HL-60 (cell line): ENCODE measurements at regions not wholly inside any gene's neighbourhood (a gene's known extent, or its start where the extent isn't known, plus 50 kb on each side); places are given as distances from the start of the nearest gene placed in this dataset.
"Not testable (repeated sequence)": the region's sequence is repeated elsewhere in the genome, so short reads cannot be mapped to it uniquely, and the experiment has no call there.

Experiments used
- DNase-seq, 2 experiments: peaks; one replicate each; pipeline ENCODE4 v3.0.0-alpha.2; 2010 to 2020; ENCODE audit warnings: low read depth in 1 of 2, low spot score in 1 of 2
- H3K27ac ChIP-seq: fragments of 250-450 bp; sonication (Bioruptor Pico); replicated peaks from 2 replicates; pipeline ENCODE4 v1.5.1; 2020; ENCODE audit warnings: mild to moderate bottlenecking, moderate library complexity
- H3K27me3 ChIP-seq: fragments of 250-450 bp; sonication (Bioruptor Pico); 2 replicates; pipeline ENCODE4 v1.5.1; 2021; ENCODE audit warnings: mild to moderate bottlenecking, moderate library complexity; ENCODE audit not compliant: insufficient read depth, poor library complexity, severe bottlenecking
- H3K4me3 ChIP-seq: replicated peaks from 2 replicates; pipeline ENCODE4 v1.5.1; 2011; ENCODE audit warnings: mild to moderate bottlenecking, control low read depth, low read length; ENCODE audit not compliant: insufficient read depth
- GABPA ChIP-seq: IDR thresholded peaks from 2 replicates; pipeline ENCODE4 v1.6.1; 2012; ENCODE audit warnings: low read depth
- POLR2AphosphoS5 ChIP-seq: IDR thresholded peaks from 2 replicates; pipeline ENCODE4 v1.6.1; 2012; ENCODE audit warnings: low read depth
- SPI1 ChIP-seq: IDR thresholded peaks from 2 replicates; pipeline ENCODE4 v1.6.1; 2012; ENCODE audit warnings: low read depth, mild to moderate bottlenecking, borderline replicate concordance
- TF ChIP-seq, protein P1 (sequence below): IDR thresholded peaks from 2 replicates; pipeline ENCODE4 v1.6.1; 2012; ENCODE audit warnings: low read depth; ENCODE audit not compliant: insufficient replicate concordance
- TF ChIP-seq, protein P2 (sequence below): IDR thresholded peaks from one replicate; pipeline ENCODE4 v1.5.1; 2011; ENCODE audit warnings: low read length, control low read depth, inconsistent platforms; ENCODE audit not compliant: insufficient read depth

DNA sequence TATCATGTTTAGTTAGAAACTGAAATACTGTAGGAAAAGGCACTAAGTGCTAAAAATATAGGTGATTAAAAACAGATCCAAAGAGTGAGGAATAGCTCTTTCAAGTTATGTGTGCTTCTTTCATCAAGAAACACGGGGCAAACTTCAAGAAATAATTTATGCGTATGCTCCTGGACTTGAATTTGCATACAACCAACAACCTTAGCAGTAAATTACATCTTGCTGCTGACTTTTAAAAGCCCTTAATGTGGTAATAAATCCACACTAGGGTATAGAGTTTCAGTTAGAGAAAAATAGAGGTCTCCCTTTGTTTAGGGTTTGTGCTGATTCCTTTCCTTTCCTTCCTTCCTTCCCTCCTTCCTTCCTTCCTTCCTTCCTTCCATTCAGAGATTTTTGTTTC, 94.5 kb upstream of the GC start:
- Histone ChIP-seq H3K27ac (no peak overlapping the region), H3K27me3 (no peaks in the 10 kb centered on the region), H3K4me3 (no peak overlapping the region)
- DNase-seq: no peak
- TF ChIP-seq, protein P1, sequence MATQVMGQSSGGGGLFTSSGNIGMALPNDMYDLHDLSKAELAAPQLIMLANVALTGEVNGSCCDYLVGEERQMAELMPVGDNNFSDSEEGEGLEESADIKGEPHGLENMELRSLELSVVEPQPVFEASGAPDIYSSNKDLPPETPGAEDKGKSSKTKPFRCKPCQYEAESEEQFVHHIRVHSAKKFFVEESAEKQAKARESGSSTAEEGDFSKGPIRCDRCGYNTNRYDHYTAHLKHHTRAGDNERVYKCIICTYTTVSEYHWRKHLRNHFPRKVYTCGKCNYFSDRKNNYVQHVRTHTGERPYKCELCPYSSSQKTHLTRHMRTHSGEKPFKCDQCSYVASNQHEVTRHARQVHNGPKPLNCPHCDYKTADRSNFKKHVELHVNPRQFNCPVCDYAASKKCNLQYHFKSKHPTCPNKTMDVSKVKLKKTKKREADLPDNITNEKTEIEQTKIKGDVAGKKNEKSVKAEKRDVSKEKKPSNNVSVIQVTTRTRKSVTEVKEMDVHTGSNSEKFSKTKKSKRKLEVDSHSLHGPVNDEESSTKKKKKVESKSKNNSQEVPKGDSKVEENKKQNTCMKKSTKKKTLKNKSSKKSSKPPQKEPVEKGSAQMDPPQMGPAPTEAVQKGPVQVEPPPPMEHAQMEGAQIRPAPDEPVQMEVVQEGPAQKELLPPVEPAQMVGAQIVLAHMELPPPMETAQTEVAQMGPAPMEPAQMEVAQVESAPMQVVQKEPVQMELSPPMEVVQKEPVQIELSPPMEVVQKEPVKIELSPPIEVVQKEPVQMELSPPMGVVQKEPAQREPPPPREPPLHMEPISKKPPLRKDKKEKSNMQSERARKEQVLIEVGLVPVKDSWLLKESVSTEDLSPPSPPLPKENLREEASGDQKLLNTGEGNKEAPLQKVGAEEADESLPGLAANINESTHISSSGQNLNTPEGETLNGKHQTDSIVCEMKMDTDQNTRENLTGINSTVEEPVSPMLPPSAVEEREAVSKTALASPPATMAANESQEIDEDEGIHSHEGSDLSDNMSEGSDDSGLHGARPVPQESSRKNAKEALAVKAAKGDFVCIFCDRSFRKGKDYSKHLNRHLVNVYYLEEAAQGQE: no peak

DNA sequence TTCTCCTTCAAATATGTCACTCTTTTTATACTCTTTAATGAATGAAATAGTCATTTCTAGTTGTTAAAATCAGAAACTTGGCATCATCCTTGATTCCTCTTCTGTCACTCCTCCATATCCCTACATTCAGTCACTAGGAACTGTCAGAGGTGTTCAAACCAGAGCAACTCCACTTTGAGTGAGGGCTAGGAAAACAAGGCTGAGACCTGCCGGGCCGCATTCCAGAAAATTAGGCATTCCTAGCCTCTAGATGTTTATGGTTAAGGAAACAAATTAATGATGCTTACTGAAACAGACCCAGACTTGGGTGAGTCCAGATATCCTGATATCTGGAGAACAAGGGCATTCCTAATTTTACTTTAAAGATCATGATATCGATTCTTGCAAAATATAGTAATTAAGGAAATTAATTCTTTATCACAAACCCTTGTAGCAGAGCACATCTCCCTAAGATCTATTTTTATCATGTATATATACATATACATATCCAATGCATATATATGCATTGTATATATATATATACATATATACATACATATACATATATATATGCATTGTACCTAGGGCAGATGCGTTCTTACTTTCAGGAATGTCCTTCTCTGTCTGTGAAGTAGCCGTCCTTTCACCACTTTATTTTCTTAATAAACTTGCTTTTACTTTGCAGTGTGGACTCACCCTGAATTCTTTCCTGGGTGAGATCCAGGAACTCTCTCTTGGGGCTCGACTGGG, 98.4 kb upstream of the GC start:
- TF ChIP-seq SPI1 (no peak), POLR2AphosphoS5 (no peak), GABPA (no peak)
- TF ChIP-seq, protein P2, sequence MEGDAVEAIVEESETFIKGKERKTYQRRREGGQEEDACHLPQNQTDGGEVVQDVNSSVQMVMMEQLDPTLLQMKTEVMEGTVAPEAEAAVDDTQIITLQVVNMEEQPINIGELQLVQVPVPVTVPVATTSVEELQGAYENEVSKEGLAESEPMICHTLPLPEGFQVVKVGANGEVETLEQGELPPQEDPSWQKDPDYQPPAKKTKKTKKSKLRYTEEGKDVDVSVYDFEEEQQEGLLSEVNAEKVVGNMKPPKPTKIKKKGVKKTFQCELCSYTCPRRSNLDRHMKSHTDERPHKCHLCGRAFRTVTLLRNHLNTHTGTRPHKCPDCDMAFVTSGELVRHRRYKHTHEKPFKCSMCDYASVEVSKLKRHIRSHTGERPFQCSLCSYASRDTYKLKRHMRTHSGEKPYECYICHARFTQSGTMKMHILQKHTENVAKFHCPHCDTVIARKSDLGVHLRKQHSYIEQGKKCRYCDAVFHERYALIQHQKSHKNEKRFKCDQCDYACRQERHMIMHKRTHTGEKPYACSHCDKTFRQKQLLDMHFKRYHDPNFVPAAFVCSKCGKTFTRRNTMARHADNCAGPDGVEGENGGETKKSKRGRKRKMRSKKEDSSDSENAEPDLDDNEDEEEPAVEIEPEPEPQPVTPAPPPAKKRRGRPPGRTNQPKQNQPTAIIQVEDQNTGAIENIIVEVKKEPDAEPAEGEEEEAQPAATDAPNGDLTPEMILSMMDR: no peak
- TF ChIP-seq, protein P1: no peak
- H3K4me3 ChIP-seq: no peak overlapping the region
- no peak for DNase-seq
- no peaks in the 10 kb centered on the region for H3K27me3 ChIP-seq
- no peak overlapping the region for H3K27ac ChIP-seq

DNA sequence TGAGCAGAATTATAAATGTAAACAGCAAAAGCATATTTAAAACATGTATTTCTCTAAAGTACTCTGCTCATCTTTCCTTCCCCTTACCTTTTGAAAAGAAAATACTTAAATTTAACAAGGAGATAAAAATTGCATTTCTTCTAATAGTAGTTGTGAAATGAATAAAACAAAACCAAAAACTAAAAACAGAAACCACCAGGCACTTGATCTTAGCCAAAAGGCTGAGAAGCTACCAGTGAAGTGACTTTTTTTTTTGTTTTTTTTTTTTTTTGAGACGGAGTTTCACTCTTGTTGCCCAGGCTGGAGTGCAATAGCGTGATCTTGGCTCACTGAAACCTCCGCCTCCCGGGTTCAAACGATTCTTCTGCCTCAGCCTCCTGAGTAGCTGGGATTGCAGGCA, 116.5 kb upstream of the GC start:
- not testable (repeated sequence) for H3K27me3 ChIP-seq, H3K27ac ChIP-seq, H3K4me3 ChIP-seq, DNase-seq

DNA sequence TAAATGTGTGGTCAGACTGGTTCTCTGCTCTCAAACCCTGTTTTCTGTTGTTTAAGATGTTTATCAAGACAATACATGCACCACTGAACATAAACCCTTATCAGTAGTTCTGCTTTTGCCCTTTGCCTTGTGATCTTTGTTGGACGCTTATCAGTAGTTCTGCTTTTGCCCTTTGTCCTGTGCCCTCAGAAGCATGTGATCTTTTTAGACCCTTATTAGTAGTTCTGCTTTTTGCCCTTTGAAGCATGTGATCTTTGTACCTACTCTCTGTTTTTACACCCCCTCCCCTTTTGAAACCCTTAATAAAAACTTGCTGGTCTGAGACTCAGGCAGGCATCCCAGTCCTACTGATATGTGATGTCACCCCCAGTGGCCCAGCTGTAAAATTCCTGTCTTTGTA, 121.7 kb upstream of the GC start:
- not testable (repeated sequence) for H3K4me3 ChIP-seq, H3K27me3 ChIP-seq, H3K27ac ChIP-seq
- peak in 1 of 2 experiments; percentile 16 for DNase-seq

DNA sequence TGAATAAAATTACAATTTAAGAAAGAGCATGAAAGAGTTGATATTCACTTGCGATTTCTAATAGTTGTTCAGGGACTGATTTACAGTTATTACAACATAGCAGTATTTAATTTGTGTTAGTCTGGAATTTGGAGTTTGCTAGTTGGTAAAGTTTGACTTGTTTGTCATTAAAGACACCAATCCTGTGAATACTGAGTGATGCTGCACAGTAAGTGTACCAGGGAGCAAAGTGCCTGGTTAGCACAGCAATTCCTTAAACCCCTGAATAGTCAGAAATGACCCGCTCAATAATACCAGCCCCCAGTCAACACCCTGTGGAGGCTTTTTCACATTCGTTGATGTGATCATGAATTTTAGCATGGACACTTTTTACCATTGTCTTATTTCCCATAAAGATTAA, 122.2 kb upstream of the GC start:
- no peak for DNase-seq
- Histone ChIP-seq H3K27ac (no peak overlapping the region), H3K27me3 (no peaks in the 10 kb centered on the region), H3K4me3 (no peak overlapping the region)
- TF ChIP-seq SPI1: no peak

DNA sequence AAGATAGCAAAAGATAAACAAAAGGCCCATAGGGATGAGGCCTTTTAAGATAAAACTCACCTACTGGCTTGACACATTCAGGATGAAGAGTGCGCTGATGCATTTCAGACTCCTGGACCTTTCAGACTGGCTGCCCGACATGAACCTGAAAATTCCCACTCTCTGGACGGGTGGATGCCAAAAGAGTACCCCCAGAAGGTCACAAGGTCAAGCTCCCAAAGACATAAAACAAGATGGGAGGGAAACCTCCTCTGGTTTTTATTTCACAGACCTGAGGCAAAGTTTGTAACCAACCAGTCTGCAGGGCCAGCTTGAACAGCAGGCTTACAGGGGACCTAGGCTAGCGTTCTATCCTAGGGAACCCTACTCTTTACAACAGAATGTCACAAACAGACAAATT, 123.2 kb upstream of the GC start:
- no peak for DNase-seq
- TF ChIP-seq GABPA: no peak
- TF ChIP-seq, protein P1: no peak
- no peak for TF ChIP-seq POLR2AphosphoS5
- no peak for TF ChIP-seq SPI1
- TF ChIP-seq, protein P2: no peak
- no peak overlapping the region for H3K27ac ChIP-seq
- H3K4me3 ChIP-seq: no peak overlapping the region
- no peaks in the 10 kb centered on the region for H3K27me3 ChIP-seq
